ENCODE measurements at regions not wholly inside any gene's neighbourhood (a gene's known extent, or its start where the extent isn't known, plus 50 kb on each side); places are given as distances from the start of the nearest gene placed in this dataset.

GRCh38 chrX:80537096-80537495 lies 116.8 kb downstream of the TENT5D start:
- FAIRE-seq (no peak), ATAC-seq (no peak)

GRCh38 chrX:80550722-80551121 lies 130.5 kb downstream of the TENT5D start:
- in situ Hi-C loops (cut with HindIII; ENCODE audit: extremely low pct_ligation_motif_present, low pct_unique_long_range_greater_than_20kb), result no loop called here

More at GRCh38 chrX:80537096-80537495, 116.8 kb downstream of the TENT5D start:
- 0% methylated on average over 1 of the region's 1 CpG for WGBS (ENCODE audit: low lambda C conversion rate)
- BruUV-seq (replicated peaks), result no TSS peak
- H3K27me3 ChIP-seq (ENCODE audit: control insufficient read depth in 1 of 2, insufficient read depth in 2 of 2, low read length in 2 of 2), result no peaks in the 10 kb centered on the region
- H3K4me2 ChIP-seq (ENCODE audit: low read depth, low read length), result no peak overlapping the region
- H3K4me1 ChIP-seq (ENCODE audit: insufficient read depth, low read length), result no peaks in the 10 kb centered on the region
- H3K9me3 ChIP-seq (ENCODE audit: low read length), result no peaks in the 10 kb centered on the region
- H3K36me3 ChIP-seq (replicated peaks in 1 of 2; ENCODE audit: control insufficient read depth in 1 of 2, insufficient read depth in 2 of 2, low read length in 2 of 2), result no peaks in the 10 kb centered on the region
- TF ChIP-seq MEF2D (CRISPR knock-in tag; IDR thresholded peaks at IDR 0.05) (no peak), RBFOX2 (IDR thresholded peaks at IDR 0.05; ENCODE audit: low read depth, low read length) (no peak), ZNF136 (CRISPR knock-in tag; IDR thresholded peaks at IDR 0.05; ENCODE audit: low read depth) (no peak), TFDP1 (CRISPR knock-in tag; IDR thresholded peaks at IDR 0.05; ENCODE audit: borderline replicate concordance) (no peak), ZNF44 (CRISPR knock-in tag; IDR thresholded peaks at IDR 0.05) (no peak), ZFAT (CRISPR knock-in tag; conservative IDR thresholded peaks at IDR 0.05) (no peak), STAG1 (CRISPR knock-in tag; IDR thresholded peaks at IDR 0.05) (no peak), KLF11 (CRISPR knock-in tag; IDR thresholded peaks at IDR 0.05) (no peak), DBP (CRISPR knock-in tag; IDR thresholded peaks at IDR 0.05; ENCODE audit: not compliant biosample characterization) (no peak)
- no peak overlapping the region for H3K4me3 ChIP-seq (replicated peaks in 1 of 3; ENCODE audit: insufficient read depth in 1 of 3, low read depth in 2 of 3, low read length in 3 of 3)
- DNase-seq (ENCODE audit: low spot score), result no peak
- no peaks in the 10 kb centered on the region for H4K20me1 ChIP-seq (ENCODE audit: insufficient read depth, low read length)
- CTCF ChIA-PET (ENCODE audit: low intra/inter-chr PET ratio, low total read pairs), result no interaction called here
- no peaks in the 10 kb centered on the region for H3K79me2 ChIP-seq (ENCODE audit: insufficient read depth, low read length)
- intact Hi-C loops (cut with micrococcal nuclease; ENCODE audit: unreplicated experiment) (no loop called here), in situ Hi-C loops (cut with HindIII; ENCODE audit: extremely low pct_ligation_motif_present, low pct_unique_long_range_greater_than_20kb) (no loop called here)
- no peak overlapping the region for H3K27ac ChIP-seq (ENCODE audit: extremely low read length, insufficient read depth, low read length)
- no peak overlapping the region for H3K9ac ChIP-seq (ENCODE audit: insufficient read depth, low read depth, low read length)
- no peak overlapping the region for H2AFZ ChIP-seq (ENCODE audit: low read length)
- POLR2A ChIA-PET, result no interaction called here

More at GRCh38 chrX:80550722-80551121, 130.5 kb downstream of the TENT5D start:
- no peaks in the 10 kb centered on the region for H3K9me3 ChIP-seq (ENCODE audit: low read length)
- H4K20me1 ChIP-seq (ENCODE audit: insufficient read depth, low read length), result no peaks in the 10 kb centered on the region
- DNase-seq (ENCODE audit: low spot score), result peak; percentile 12
- no peaks in the 10 kb centered on the region for H3K79me2 ChIP-seq (ENCODE audit: insufficient read depth, low read length)
- H3K4me1 ChIP-seq (ENCODE audit: insufficient read depth, low read length), result no peaks in the 10 kb centered on the region
- ChIA-PET POLR2A (no interaction called here), CTCF (ENCODE audit: low intra/inter-chr PET ratio, low total read pairs) (no interaction called here)
- no peak overlapping the region for H3K4me3 ChIP-seq (replicated peaks in 1 of 3; ENCODE audit: insufficient read depth in 1 of 3, low read depth in 2 of 3, low read length in 3 of 3)
- no TSS peak for BruUV-seq (replicated peaks)
- H2AFZ ChIP-seq (ENCODE audit: low read length), result no peak overlapping the region
- H3K4me2 ChIP-seq (ENCODE audit: low read depth, low read length), result no peak overlapping the region
- no peaks in the 10 kb centered on the region for H3K36me3 ChIP-seq (replicated peaks in 1 of 2; ENCODE audit: control insufficient read depth in 1 of 2, insufficient read depth in 2 of 2, low read length in 2 of 2)
- intact Hi-C loops (cut with micrococcal nuclease; ENCODE audit: unreplicated experiment), result loop anchor here (2.0 kb wide), 1 partner anchor 28 kb away; no protein-coding TSS in a partner anchor
- 0% methylated on average over 1 of the region's 6 CpGs for WGBS (ENCODE audit: low lambda C conversion rate)
- peak; percentile 95 for ATAC-seq
- H3K9ac ChIP-seq (ENCODE audit: insufficient read depth, low read depth, low read length), result no peak overlapping the region
- TF ChIP-seq STAG1 (CRISPR knock-in tag; IDR thresholded peaks at IDR 0.05) (peak; percentile 21; the same call in 1 of the 2 replicates), CTCF (CRISPR knock-in tag; IDR thresholded peaks at IDR 0.05) (peak; percentile 39), SRSF9 (IDR thresholded peaks at IDR 0.05; ENCODE audit: borderline replicate concordance, insufficient read depth, low read depth, low read length, poor library complexity, severe bottlenecking) (no peak)
- no peak overlapping the region for H3K27ac ChIP-seq (ENCODE audit: extremely low read length, insufficient read depth, low read length)
- no peak for FAIRE-seq
- no peaks in the 10 kb centered on the region for H3K27me3 ChIP-seq (ENCODE audit: control insufficient read depth in 1 of 2, insufficient read depth in 2 of 2, low read length in 2 of 2)
